K562 (cell line): ENCODE measurements at regions not wholly inside any gene's neighbourhood (a gene's known extent, or its start where the extent isn't known, plus 50 kb on each side); places are given as distances from the start of the nearest gene placed in this dataset.

Source experiments
- ATAC-seq: fragments of 200-7000 bp; cut with Tn5 transposase; 3 replicates; pipeline ENCODE4 v1.9.1; 2020; ENCODE audit warnings: moderate library complexity
- BruUV-seq: library from RNA; stranded (reverse); fragments of 400-500 nt; replicated peaks from 2 replicates; lab custom pipeline; 2021; lab: Mats Ljungman, UMichigan
- CTCF ChIA-PET: fragments of 300-600 bp; formaldehyde crosslinking; extraction: SDS; loops from one replicate; lab custom pipeline; 2021; ENCODE audit warnings: low intra/inter-chr PET ratio; lab: Yijun Ruan, JAX
- POLR2A ChIA-PET: fragments of 300-600, 350-650 bp; sonication (Branson Sonifier 250); formaldehyde crosslinking; extraction: SDS; loops from one replicate; lab custom pipeline; 2021; ENCODE audit warnings: antibody characterized with exemption, inconsistent platforms; lab: Yijun Ruan, JAX
- DNase-seq, 4 experiments: peaks; one replicate each; pipeline versions ENCODE4 v3.0.0 to v3.0.0-alpha.2; 2011 to 2018; ENCODE audit warnings: low spot score in 3 of 4, mixed read lengths in 3 of 4; ENCODE audit errors: extremely low read depth in 1 of 4
- FAIRE-seq: peaks from 2 replicates; lab custom pipeline; 2011; peaks lifted over from hg19 to GRCh38; lab: Jason Lieb, UNC
- H2AFZ ChIP-seq: 2 replicates; pipeline ENCODE4 v1.6.0; 2011; ENCODE audit warnings: low read depth, low read length, control low read depth, inconsistent platforms
- H3K27ac ChIP-seq: fragments of 200-600 bp; 3 replicates; pipeline ENCODE4 v1.8.0; 2011; ENCODE audit warnings: low read depth, mild to moderate bottlenecking, control low read depth, inconsistent platforms, low read length, moderate library complexity, mixed read lengths; ENCODE audit errors: extremely low read depth
- H3K27me3 ChIP-seq, 2 experiments: fragments of 300-600 bp in 1 of 2; 2 replicates in 1 of 2; 3 replicates in 1 of 2; pipeline versions ENCODE4 v1.6.0 to v1.8.0; 2011; ENCODE audit warnings: inconsistent platforms in 2 of 2, low read length in 2 of 2, mild to moderate bottlenecking in 1 of 2, mixed read lengths in 1 of 2, moderate library complexity in 1 of 2; ENCODE audit not compliant: control insufficient read depth in 2 of 2, insufficient read depth in 2 of 2
- H3K36me3 ChIP-seq: fragments of 300-600 bp; 3 replicates; pipeline ENCODE4 v1.8.0; 2011; ENCODE audit warnings: mild to moderate bottlenecking, low read length, inconsistent platforms; ENCODE audit not compliant: control insufficient read depth, insufficient read depth
- H3K4me1 ChIP-seq, 2 experiments: fragments of 200-600 bp in 1 of 2; replicated peaks in 1 of 2; 2 replicates in 1 of 2; 3 replicates in 1 of 2; pipeline versions ENCODE4 v1.5.1 to v1.8.0; 2011; ENCODE audit warnings: inconsistent platforms in 2 of 2, low read length in 2 of 2, mild to moderate bottlenecking in 1 of 2, mixed read lengths in 1 of 2, moderate library complexity in 1 of 2; ENCODE audit not compliant: control insufficient read depth in 2 of 2, insufficient read depth in 2 of 2
- H3K4me2 ChIP-seq: 2 replicates; pipeline ENCODE4 v1.6.1; 2011; ENCODE audit warnings: low read length, control low read depth, inconsistent platforms, mixed read lengths; ENCODE audit not compliant: insufficient read depth
- H3K4me3 ChIP-seq: fragments of 200-600 bp; sonication (generic), shearing (Covaris generic); 2 replicates; pipeline ENCODE4 v1.5.1; 2016; ENCODE audit warnings: control low read depth, inconsistent platforms
- H3K79me2 ChIP-seq: fragments of 200-600 bp; 3 replicates; pipeline ENCODE4 v1.8.0; 2011; ENCODE audit warnings: low read length, inconsistent platforms; ENCODE audit not compliant: control insufficient read depth, insufficient read depth
- H3K9ac ChIP-seq, 2 experiments: 2 replicates each; pipeline versions ENCODE4 v1.6.0 to v1.6.1; 2011; ENCODE audit warnings: low read depth in 2 of 2, low read length in 2 of 2, control low read depth in 1 of 2, inconsistent platforms in 1 of 2, mild to moderate bottlenecking in 1 of 2, mixed read lengths in 1 of 2; ENCODE audit not compliant: insufficient read depth in 1 of 2
- H3K9me1 ChIP-seq: one replicate; pipeline ENCODE4 v1.6.0; 2011; ENCODE audit warnings: inconsistent platforms, mild to moderate bottlenecking, low read length, moderate library complexity; ENCODE audit not compliant: control insufficient read depth, insufficient read depth
- H3K9me3 ChIP-seq: replicated peaks from 2 replicates; pipeline ENCODE4 v1.5.1; 2011; ENCODE audit warnings: low read depth, low read length, inconsistent platforms; ENCODE audit not compliant: control insufficient read depth, insufficient read depth
- H4K20me1 ChIP-seq: replicated peaks from 2 replicates; pipeline ENCODE4 v1.6.1; 2011; ENCODE audit warnings: low read length, inconsistent platforms, mixed read lengths; ENCODE audit not compliant: control insufficient read depth, insufficient read depth
- MED1 ChIP-seq: sonication (generic); formaldehyde crosslinking; IDR thresholded peaks from 2 replicates; pipeline ENCODE4 v1.8.1; 2023; ENCODE audit warnings: missing genetic modification reagents, borderline replicate concordance
- POLR3A ChIP-seq: IDR thresholded peaks from 2 replicates; pipeline ENCODE4 v1.6.1; 2011; ENCODE audit warnings: borderline replicate concordance, mild to moderate bottlenecking, moderate library complexity; ENCODE audit not compliant: insufficient read length, insufficient read depth; ENCODE audit errors: extremely low read depth
- SIN3A ChIP-seq, 2 experiments: fragments of 150-350 bp in 1 of 2; IDR thresholded peaks; 2 replicates each; pipeline ENCODE4 v1.6.1; 2011 to 2016; ENCODE audit warnings: borderline replicate concordance in 2 of 2, low read depth in 2 of 2, low read length in 2 of 2, mild to moderate bottlenecking in 2 of 2, moderate library complexity in 2 of 2; ENCODE audit not compliant: control insufficient read depth in 1 of 2
- TAF9B ChIP-seq: fragments of 450-650 bp; IDR thresholded peaks from 2 replicates; pipeline ENCODE4 v1.6.1; 2018; ENCODE audit warnings: mild to moderate bottlenecking; ENCODE audit not compliant: partially characterized antibody
- ZNF324 ChIP-seq: fragments of 250-450 bp; sonication (Bioruptor Pico); IDR thresholded peaks from 2 replicates; pipeline ENCODE4 v1.4.0; 2020; ENCODE audit warnings: mild to moderate bottlenecking
- ZNF699 ChIP-seq: fragments of 250-450 bp; sonication (Bioruptor Pico); IDR thresholded peaks from 2 replicates; pipeline ENCODE4 v1.8.0; 2021; ENCODE audit warnings: mild to moderate bottlenecking, moderate library complexity; ENCODE audit not compliant: insufficient replicate concordance
- WGBS: fragments of 100-300 bp; shearing (Covaris generic); methylation state at CpG from one replicate; pipeline ENCODE4 v1.1.6; 2016; ENCODE audit warnings: low coverage, mixed read lengths; ENCODE audit not compliant: insufficient coverage; ENCODE audit errors: missing lambda C conversion rate; 5-methylcytosine and 5-hydroxymethylcytosine counted together
- in situ Hi-C: fragments of 300-500 bp; cut with MboI; formaldehyde crosslinking; loops from 4 replicates; pipeline ENCODE4 v1.15.0; 2018; ENCODE audit warnings: inconsistent platforms, mixed read lengths
- intact Hi-C: fragments of 100-400 bp; cut with micrococcal nuclease; formaldehyde crosslinking; loops from 2 replicates; pipeline ENCODE4 v1.14.2; 2022

DNA sequence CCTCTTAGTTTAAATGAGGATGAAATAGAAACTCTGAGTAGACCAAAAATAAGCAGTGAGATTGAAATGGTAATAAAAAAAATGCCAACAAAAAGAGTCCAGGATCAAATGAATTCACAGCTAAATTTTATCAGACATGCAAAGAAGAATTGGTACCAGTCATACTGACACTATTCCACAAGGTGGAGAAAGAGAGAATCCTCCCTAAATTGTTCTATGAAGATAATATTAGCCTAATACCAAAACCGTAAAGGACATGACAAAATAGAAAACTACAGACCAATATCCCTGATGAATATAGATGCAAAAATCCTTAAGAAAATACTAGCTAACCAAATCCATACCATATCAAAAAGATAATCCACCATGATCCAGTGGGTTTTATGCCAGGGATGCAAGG, 169.8 kb upstream of the CHORDC1 start:
- WGBS: 0% methylated on average over 1 of the region's 1 CpG
- H3K4me2 ChIP-seq: no peak overlapping the region
- ChIA-PET POLR2A (no interaction called here), CTCF (no interaction called here)
- H3K79me2 ChIP-seq: no peaks in the 10 kb centered on the region
- FAIRE-seq (no peak), DNase-seq (no peak), ATAC-seq (no peak)
- H3K27ac ChIP-seq: no peak overlapping the region
- no peaks in the 10 kb centered on the region for H3K9me1 ChIP-seq
- 0 out of 2 replicates have a peak, but pooled peaks have one; percentile 23 for TF ChIP-seq ZNF324 (CRISPR knock-in tag)
- no peak for TF ChIP-seq ZNF699 (CRISPR knock-in tag)
- H3K27me3 ChIP-seq: no peaks in the 10 kb centered on the region
- in situ Hi-C loops (no loop called here), intact Hi-C loops (no loop called here)
- no peak overlapping the region for H2AFZ ChIP-seq
- no peak overlapping the region for H3K9ac ChIP-seq
- no peaks in the 10 kb centered on the region for H3K4me1 ChIP-seq
- no peaks in the 10 kb centered on the region for H4K20me1 ChIP-seq
- no peaks in the 10 kb centered on the region; the same call in 1 of the 2 replicates for H3K9me3 ChIP-seq
- no peak overlapping the region for H3K4me3 ChIP-seq
- no TSS peak for BruUV-seq
- H3K36me3 ChIP-seq: no peaks in the 10 kb centered on the region

DNA sequence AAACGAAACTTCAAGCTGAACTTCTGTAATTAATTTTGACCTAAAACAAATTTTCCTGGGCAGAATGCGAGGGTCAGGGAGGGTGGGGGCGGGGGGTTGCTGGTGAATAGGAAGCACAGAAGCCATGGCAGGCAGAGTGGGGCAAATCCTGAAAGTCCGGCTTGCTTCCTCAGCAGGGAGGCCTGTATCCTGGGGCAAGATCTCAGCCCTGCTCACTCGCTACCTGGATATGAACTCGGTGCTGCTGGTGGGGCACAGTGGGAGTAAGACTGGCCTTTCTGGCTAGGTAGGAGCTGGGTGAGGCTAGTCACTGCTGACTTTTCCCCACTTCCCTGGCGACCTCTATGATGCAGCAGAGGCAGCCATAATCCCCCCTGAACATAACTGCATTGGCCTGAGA, 168.9 kb upstream of the CHORDC1 start:
- BruUV-seq: no TSS peak
- WGBS: 2% methylated on average over 6 of the region's 7 CpGs
- Histone ChIP-seq H2AFZ (no peak overlapping the region), H3K4me1 (no peaks in the 10 kb centered on the region), H3K27ac (no peak overlapping the region), H3K79me2 (no peaks in the 10 kb centered on the region), H3K4me2 (no peak overlapping the region), H3K27me3 (no peaks in the 10 kb centered on the region), H3K4me3 (no peak overlapping the region), H3K9ac (no peak overlapping the region), H3K9me1 (no peaks in the 10 kb centered on the region), H3K9me3 (no peaks in the 10 kb centered on the region; the same call in 1 of the 2 replicates), H3K36me3 (no peaks in the 10 kb centered on the region), H4K20me1 (no peaks in the 10 kb centered on the region)
- no peak for FAIRE-seq
- ChIA-PET CTCF (no interaction called here), POLR2A (no interaction called here)
- in situ Hi-C loops: no loop called here
- intact Hi-C loops: no loop called here
- no peak for ATAC-seq
- DNase-seq: no peak
- TF ChIP-seq POLR3A (no peak), TAF9B (no peak), MED1 (no peak), SIN3A (IDR thresholded peaks at IDR 0.05; ENCODE audit: borderline replicate concordance in 2 of 2, control insufficient read depth in 1 of 2, low read depth in 2 of 2, low read length in 2 of 2) (no peak)
